Kidney (tissue), 13 donors: ENCODE measurements at regions not wholly inside any gene's neighbourhood (a gene's known extent, or its start where the extent isn't known, plus 50 kb on each side); places are given as distances from the start of the nearest gene placed in this dataset.

Experiments
- DNase-seq, 5 donors: peaks; one replicate each; pipeline ENCODE4 v3.0.0-alpha.2; 2013 to 2020
- FAIRE-seq: peaks from 2 replicates; lab custom pipeline; 2012; peaks lifted over from hg19 to GRCh38; lab: Jason Lieb, UNC
- H3K27ac ChIP-seq, 2 donors: one replicate each; pipeline ENCODE4 v1.7.0; 2013; ENCODE audit warnings: low read depth in 2 of 2, low read length in 2 of 2, inconsistent platforms in 1 of 2
- H3K27me3 ChIP-seq: one replicate; pipeline ENCODE4 v1.7.1; 2013; ENCODE audit warnings: low read length, inconsistent platforms; ENCODE audit not compliant: control insufficient read depth, insufficient read depth
- H3K36me3 ChIP-seq, 3 donors: one replicate each; pipeline versions ENCODE4 v1.7.0 to v1.7.1; 2013; ENCODE audit warnings: low read length in 3 of 3, control low read depth in 1 of 3, inconsistent platforms in 1 of 3; ENCODE audit not compliant: insufficient read depth in 3 of 3, control insufficient read depth in 2 of 3
- H3K4me1 ChIP-seq, 3 donors: one replicate each; pipeline versions ENCODE4 v1.7.0 to v1.7.1; 2013; ENCODE audit warnings: low read length in 3 of 3, inconsistent platforms in 1 of 3, low read depth in 1 of 3; ENCODE audit not compliant: control insufficient read depth in 2 of 3, insufficient read depth in 2 of 3
- H3K4me3 ChIP-seq, 3 donors: one replicate each; pipeline versions ENCODE4 v1.7.0 to v1.8.1; 2013; ENCODE audit warnings: low read length in 3 of 3, control low read depth in 1 of 3, inconsistent platforms in 1 of 3
- H3K9ac ChIP-seq, 3 donors: one replicate each; pipeline versions ENCODE4 v1.7.0 to v1.7.1; 2013; ENCODE audit warnings: low read length in 3 of 3, control low read depth in 1 of 3, inconsistent platforms in 1 of 3
- H3K9me3 ChIP-seq, 3 donors: one replicate each; pipeline versions ENCODE4 v1.7.0 to v1.7.1; 2013; ENCODE audit warnings: low read length in 3 of 3, control low read depth in 1 of 3, inconsistent platforms in 1 of 3; ENCODE audit not compliant: control insufficient read depth in 2 of 3, insufficient read depth in 1 of 3
- CTCF ChIP-seq: IDR thresholded peaks from 3 replicates; pipeline ENCODE4 v1.5.1; 2012; ENCODE audit warnings: mild to moderate bottlenecking, moderate library complexity, borderline replicate concordance; ENCODE audit not compliant: insufficient read depth; ENCODE audit errors: extremely low read depth
- intact Hi-C: fragments of 100-400 bp; cut with DNase I; formaldehyde crosslinking; loops from one replicate; pipeline ENCODE4 v1.11.1; 2022
- donor health status: control.
- donor health status: control.
- donor health status: control.
- donor health status: control.
- donor health status: control.
- donor health status: DM: yes; HTN: yes; CAD: no.
- donor health status: Normal renal cell carcinoma (clear cell type).

GRCh38 chr6:40654828-40655227, 67.7 kb upstream of the LRFN2 start:
- DNase-seq (no peak), FAIRE-seq (no peak)
- no peak overlapping the region for H3K27ac ChIP-seq
- H3K9me3 ChIP-seq: no peaks in the 10 kb centered on the region
- H3K4me1 ChIP-seq: no peaks in the 10 kb centered on the region
- H3K9ac ChIP-seq: no peak overlapping the region
- H3K36me3 ChIP-seq: no peaks in the 10 kb centered on the region
- intact Hi-C loops: no loop called here
- H3K27me3 ChIP-seq: no peaks in the 10 kb centered on the region
- H3K4me3 ChIP-seq: no peak overlapping the region
- TF ChIP-seq CTCF: no peak

- no peaks in the 10 kb centered on the region for H3K36me3 ChIP-seq
- H3K27ac ChIP-seq: no peak overlapping the region
- H3K27me3 ChIP-seq: no peaks in the 10 kb centered on the region
- intact Hi-C loops: no loop called here
- FAIRE-seq (no peak), DNase-seq (no peak)
- H3K9ac ChIP-seq: no peak overlapping the region
- no peak overlapping the region for H3K4me3 ChIP-seq
- H3K4me1 ChIP-seq: peaks cover 0 to 2% (median 0%) of the 10 kb centered on the region in 3 donors
- H3K9me3 ChIP-seq: no peaks in the 10 kb centered on the region
- TF ChIP-seq CTCF: no peak
Measured at GRCh38 chr6:40645043-40645442, 57.9 kb upstream of the LRFN2 start.

GRCh38 chr6:40642837-40643236, 55.7 kb upstream of the LRFN2 start:
- H3K27ac ChIP-seq: no peak overlapping the region
- no peak for FAIRE-seq
- no peak for DNase-seq
- intact Hi-C loops: no loop called here
- no peaks in the 10 kb centered on the region for H3K9me3 ChIP-seq
- peaks cover 0 to 2% (median 0%) of the 10 kb centered on the region in 3 donors for H3K4me1 ChIP-seq
- no peak for TF ChIP-seq CTCF
- H3K4me3 ChIP-seq: no peak overlapping the region
- no peaks in the 10 kb centered on the region for H3K27me3 ChIP-seq
- no peak overlapping the region for H3K9ac ChIP-seq
- H3K36me3 ChIP-seq: no peaks in the 10 kb centered on the region

GRCh38 chr6:40642190-40642589, 55.0 kb upstream of the LRFN2 start:
- intact Hi-C loops: no loop called here
- Histone ChIP-seq H3K9me3 (no peaks in the 10 kb centered on the region), H3K9ac (no peak overlapping the region), H3K27me3 (no peaks in the 10 kb centered on the region), H3K4me3 (no peak overlapping the region), H3K4me1 (peaks cover 0 to 2% (median 0%) of the 10 kb centered on the region in 3 donors), H3K27ac (no peak overlapping the region), H3K36me3 (no peaks in the 10 kb centered on the region)
- no peak for TF ChIP-seq CTCF
- DNase-seq (no peak), FAIRE-seq (no peak)
